Activated CD8-positive, alpha-beta T cell treated with anti-CD3 and anti-CD28 coated beads, Interleukin-2, amount 10 ng/mL, durations not matched to agents 7 days and 5 days (primary cell): ENCODE measurements at regions not wholly inside any gene's neighbourhood (a gene's known extent, or its start where the extent isn't known, plus 50 kb on each side); places are given as distances from the start of the nearest gene placed in this dataset.
"Not testable (repeated sequence)": the region's sequence is repeated elsewhere in the genome, so short reads cannot be mapped to it uniquely, and the experiment has no call there.

ENCODE experiments used
- ATAC-seq: fragments of 150-1000 bp; cut with Tn5 transposase; one replicate; pipeline ENCODE4 v1.10.0; 2021; ENCODE audit warnings: moderate library complexity
- CTCF ChIA-PET: fragments of 350-600 bp; sonication (Branson Sonifier 250); formaldehyde crosslinking; loops from one replicate; lab custom pipeline; 2021; ENCODE audit warnings: antibody characterized with exemption; lab: Charles Lee
- POLR2A ChIA-PET: fragments of 350-600 bp; sonication (Branson Sonifier 250); formaldehyde crosslinking; loops from one replicate; lab custom pipeline; 2021; ENCODE audit warnings: antibody characterized with exemption; lab: Charles Lee
- DNase-seq: peaks from one replicate; pipeline ENCODE4 v3.0.0-alpha.2; 2020
- H3K27ac Mint-ChIP-seq: one replicate; pipeline ENCODE4 v1.8.0; 2021; ENCODE audit warnings: mild to moderate bottlenecking, mixed read lengths
- H3K27me3 Mint-ChIP-seq: one replicate; pipeline ENCODE4 v1.8.0; 2021; ENCODE audit warnings: low read depth, mixed read lengths
- H3K36me3 Mint-ChIP-seq: one replicate; pipeline ENCODE4 v1.8.0; 2021; ENCODE audit warnings: low read depth, mixed read lengths
- H3K4me1 Mint-ChIP-seq: one replicate; pipeline ENCODE4 v1.8.0; 2021; ENCODE audit warnings: low read depth, mixed read lengths
- H3K4me3 Mint-ChIP-seq: one replicate; pipeline ENCODE4 v1.8.0; 2021; ENCODE audit warnings: mild to moderate bottlenecking, mixed read lengths
- H3K9me3 Mint-ChIP-seq: one replicate; pipeline ENCODE4 v1.8.0; 2022; ENCODE audit warnings: mixed read lengths; ENCODE audit not compliant: insufficient read depth

DNA sequence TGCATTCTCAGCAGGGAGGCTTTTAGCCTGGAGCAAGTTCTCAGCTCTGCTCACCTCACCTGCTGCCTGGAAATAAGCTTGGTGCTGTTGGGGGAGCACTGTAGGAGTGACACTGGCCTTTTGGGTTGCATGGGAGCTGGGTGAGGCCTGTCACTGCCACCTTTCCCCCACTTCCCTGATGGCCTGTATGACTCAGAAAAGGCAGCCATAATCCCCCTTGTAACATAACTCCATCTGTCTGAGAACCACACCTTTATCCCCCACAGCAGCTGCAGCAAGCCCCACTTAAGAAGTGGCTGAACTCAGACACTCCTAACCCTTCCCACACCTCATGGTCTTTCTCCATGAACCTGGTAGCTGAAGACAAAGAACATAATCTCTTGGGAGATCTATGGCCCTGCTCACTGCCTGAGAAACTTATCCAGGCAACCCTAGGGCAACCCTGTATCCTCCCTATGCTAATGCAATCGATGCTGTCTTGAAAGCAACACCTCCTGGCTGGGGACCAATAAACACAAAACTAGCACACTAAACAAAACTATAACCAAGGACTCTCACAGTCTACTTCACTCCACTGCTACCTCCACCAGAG, 258.9 kb upstream of the OSR1 start:
- H3K4me3 Mint-ChIP-seq: no peak overlapping the region
- no peak overlapping the region for H3K27ac Mint-ChIP-seq
- no peaks in the 10 kb centered on the region for H3K27me3 Mint-ChIP-seq
- no peak for DNase-seq
- POLR2A ChIA-PET: no interaction called here
- ATAC-seq: no peak
- H3K4me1 Mint-ChIP-seq: no peaks in the 10 kb centered on the region
- CTCF ChIA-PET: no interaction called here
- peaks cover 22% of the 10 kb centered on the region for H3K9me3 Mint-ChIP-seq
- peaks cover 1% of the 10 kb centered on the region for H3K36me3 Mint-ChIP-seq

- DNase-seq: not testable (repeated sequence)
These were observed 257.0 kb upstream of the OSR1 start for GRCh38 chr2:19615402-19615801.

GRCh38 chr2:19614066-19614465, 255.6 kb upstream of the OSR1 start:
- H3K27me3 Mint-ChIP-seq: peaks cover 2% of the 10 kb centered on the region
- peaks cover 1% of the 10 kb centered on the region for H3K36me3 Mint-ChIP-seq
- ChIA-PET CTCF (interaction anchor here (0.7 kb wide), 1 partner anchor 326 kb away, joined by 4 read pairs; no protein-coding TSS in a partner anchor), POLR2A (no interaction called here)
- H3K27ac Mint-ChIP-seq: no peak overlapping the region
- DNase-seq: no peak
- no peak for ATAC-seq
- H3K4me3 Mint-ChIP-seq: no peak overlapping the region
- peaks cover 22% of the 10 kb centered on the region for H3K9me3 Mint-ChIP-seq
- H3K4me1 Mint-ChIP-seq: no peaks in the 10 kb centered on the region

More at GRCh38 chr2:19615402-19615801, 257.0 kb upstream of the OSR1 start:
- H3K4me3 Mint-ChIP-seq, H3K27me3 Mint-ChIP-seq, ATAC-seq, H3K4me1 Mint-ChIP-seq, CTCF ChIA-PET, POLR2A ChIA-PET, H3K36me3 Mint-ChIP-seq, H3K27ac Mint-ChIP-seq: not testable (repeated sequence)
- peaks cover 22% of the 10 kb centered on the region for H3K9me3 Mint-ChIP-seq

GRCh38 chr2:19611491-19612332, 253.3 kb upstream of the OSR1 start:
- H3K36me3 Mint-ChIP-seq: peaks cover 1% of the 10 kb centered on the region
- no peaks in the 10 kb centered on the region for H3K4me1 Mint-ChIP-seq
- H3K27ac Mint-ChIP-seq: no peak overlapping the region
- no peak overlapping the region for H3K4me3 Mint-ChIP-seq
- H3K27me3 Mint-ChIP-seq: peaks cover 5% of the 10 kb centered on the region
- H3K9me3 Mint-ChIP-seq: peaks cover 22% of the 10 kb centered on the region
- CTCF ChIA-PET: no interaction called here
- POLR2A ChIA-PET: no interaction called here
- DNase-seq (no peak), ATAC-seq (no peak)

GRCh38 chr2:19609266-19609665, 250.8 kb upstream of the OSR1 start:
- no peak overlapping the region for H3K4me3 Mint-ChIP-seq
- H3K27me3 Mint-ChIP-seq: peaks cover 5% of the 10 kb centered on the region
- H3K27ac Mint-ChIP-seq: no peak overlapping the region
- peaks cover 2% of the 10 kb centered on the region for H3K9me3 Mint-ChIP-seq
- no peaks in the 10 kb centered on the region for H3K4me1 Mint-ChIP-seq
- ChIA-PET POLR2A (no interaction called here), CTCF (no interaction called here)
- DNase-seq (no peak), ATAC-seq (no peak)
- H3K36me3 Mint-ChIP-seq: no peaks in the 10 kb centered on the region

GRCh38 chr2:19607931-19608771, 249.7 kb upstream of the OSR1 start:
- CTCF ChIA-PET: no interaction called here

GRCh38 chr2:19607400-19607799, 249.0 kb upstream of the OSR1 start:
- Mint-ChIP-seq H3K27ac (no peak overlapping the region), H3K36me3 (no peaks in the 10 kb centered on the region), H3K4me1 (no peaks in the 10 kb centered on the region), H3K9me3 (no peaks in the 10 kb centered on the region), H3K4me3 (no peak overlapping the region), H3K27me3 (peaks cover 5% of the 10 kb centered on the region)
- POLR2A ChIA-PET: no interaction called here
- CTCF ChIA-PET: no interaction called here
- DNase-seq (no peak), ATAC-seq (no peak)

More at GRCh38 chr2:19607931-19608771, 249.7 kb upstream of the OSR1 start:
- Mint-ChIP-seq H3K4me1 (no peaks in the 10 kb centered on the region), H3K36me3 (no peaks in the 10 kb centered on the region), H3K4me3 (no peak overlapping the region), H3K27ac (no peak overlapping the region), H3K9me3 (no peaks in the 10 kb centered on the region), H3K27me3 (peaks cover 5% of the 10 kb centered on the region)
- ATAC-seq (no peak), DNase-seq (no peak)
- POLR2A ChIA-PET: no interaction called here

GRCh38 chr2:19600982-19601381, 242.6 kb upstream of the OSR1 start:
- DNase-seq (no peak), ATAC-seq (no peak)
- Mint-ChIP-seq H3K36me3 (no peaks in the 10 kb centered on the region), H3K27me3 (no peaks in the 10 kb centered on the region), H3K4me3 (no peak overlapping the region), H3K9me3 (no peaks in the 10 kb centered on the region), H3K27ac (no peak overlapping the region), H3K4me1 (no peaks in the 10 kb centered on the region)
- ChIA-PET POLR2A (no interaction called here), CTCF (no interaction called here)

- ChIA-PET CTCF (no interaction called here), POLR2A (no interaction called here)
- DNase-seq (no peak), ATAC-seq (no peak)
- H3K9me3 Mint-ChIP-seq: no peaks in the 10 kb centered on the region
- no peaks in the 10 kb centered on the region for H3K4me1 Mint-ChIP-seq
- no peaks in the 10 kb centered on the region for H3K27me3 Mint-ChIP-seq
- no peaks in the 10 kb centered on the region for H3K36me3 Mint-ChIP-seq
- H3K4me3 Mint-ChIP-seq: no peak overlapping the region
- no peak overlapping the region for H3K27ac Mint-ChIP-seq
These were observed 242.1 kb upstream of the OSR1 start for GRCh38 chr2:19600506-19600905.

GRCh38 chr2:19598971-19599370, 240.5 kb upstream of the OSR1 start:
- CTCF ChIA-PET: no interaction called here
- H3K4me3 Mint-ChIP-seq: no peak overlapping the region
- H3K4me1 Mint-ChIP-seq: no peaks in the 10 kb centered on the region

GRCh38 chr2:19592197-19592596, 233.8 kb upstream of the OSR1 start:
- DNase-seq: no peak
- Mint-ChIP-seq H3K36me3 (no peaks in the 10 kb centered on the region), H3K9me3 (no peaks in the 10 kb centered on the region), H3K4me3 (no peak overlapping the region), H3K27me3 (no peaks in the 10 kb centered on the region), H3K4me1 (no peaks in the 10 kb centered on the region), H3K27ac (no peak overlapping the region)
- POLR2A ChIA-PET: no interaction called here
- no peak for ATAC-seq
- CTCF ChIA-PET: no interaction called here

More at GRCh38 chr2:19598971-19599370, 240.5 kb upstream of the OSR1 start:
- no peak overlapping the region for H3K27ac Mint-ChIP-seq
- no peaks in the 10 kb centered on the region for H3K27me3 Mint-ChIP-seq
- H3K36me3 Mint-ChIP-seq: no peaks in the 10 kb centered on the region
- POLR2A ChIA-PET: no interaction called here
- DNase-seq (no peak), ATAC-seq (no peak)
- no peaks in the 10 kb centered on the region for H3K9me3 Mint-ChIP-seq

DNA sequence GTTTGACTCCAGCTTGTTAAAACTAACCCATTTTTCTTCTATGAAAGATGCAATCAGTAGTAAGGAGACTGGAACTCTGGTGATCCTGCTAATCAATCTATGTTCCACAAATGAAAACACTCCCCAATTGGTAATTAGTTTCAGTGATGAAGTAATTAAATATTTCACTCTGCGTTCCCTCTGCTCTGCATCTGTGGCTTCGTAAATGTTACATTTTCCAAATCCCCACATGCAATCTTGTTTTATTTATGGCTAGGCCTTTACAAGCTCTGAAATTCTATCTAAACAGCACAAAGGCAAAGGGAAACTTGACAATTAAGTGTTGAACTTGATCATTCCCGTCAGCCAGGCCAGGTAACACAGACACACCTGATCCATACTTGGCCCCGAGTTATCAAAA, 231.4 kb upstream of the OSR1 start:
- ATAC-seq (no peak), DNase-seq (no peak)
- H3K9me3 Mint-ChIP-seq: no peaks in the 10 kb centered on the region
- no peak overlapping the region for H3K27ac Mint-ChIP-seq
- ChIA-PET CTCF (no interaction called here), POLR2A (no interaction called here)
- no peaks in the 10 kb centered on the region for H3K4me1 Mint-ChIP-seq
- no peak overlapping the region for H3K4me3 Mint-ChIP-seq
- no peaks in the 10 kb centered on the region for H3K36me3 Mint-ChIP-seq
- H3K27me3 Mint-ChIP-seq: no peaks in the 10 kb centered on the region
